ENCODE measurements at regions not wholly inside any gene's neighbourhood (a gene's known extent, or its start where the extent isn't known, plus 50 kb on each side); places are given as distances from the start of the nearest gene placed in this dataset.

GRCh38 chr4:138671606-138672084 is 343.9 kb upstream of the NOCT start:
- TF ChIP-seq, protein P1, sequence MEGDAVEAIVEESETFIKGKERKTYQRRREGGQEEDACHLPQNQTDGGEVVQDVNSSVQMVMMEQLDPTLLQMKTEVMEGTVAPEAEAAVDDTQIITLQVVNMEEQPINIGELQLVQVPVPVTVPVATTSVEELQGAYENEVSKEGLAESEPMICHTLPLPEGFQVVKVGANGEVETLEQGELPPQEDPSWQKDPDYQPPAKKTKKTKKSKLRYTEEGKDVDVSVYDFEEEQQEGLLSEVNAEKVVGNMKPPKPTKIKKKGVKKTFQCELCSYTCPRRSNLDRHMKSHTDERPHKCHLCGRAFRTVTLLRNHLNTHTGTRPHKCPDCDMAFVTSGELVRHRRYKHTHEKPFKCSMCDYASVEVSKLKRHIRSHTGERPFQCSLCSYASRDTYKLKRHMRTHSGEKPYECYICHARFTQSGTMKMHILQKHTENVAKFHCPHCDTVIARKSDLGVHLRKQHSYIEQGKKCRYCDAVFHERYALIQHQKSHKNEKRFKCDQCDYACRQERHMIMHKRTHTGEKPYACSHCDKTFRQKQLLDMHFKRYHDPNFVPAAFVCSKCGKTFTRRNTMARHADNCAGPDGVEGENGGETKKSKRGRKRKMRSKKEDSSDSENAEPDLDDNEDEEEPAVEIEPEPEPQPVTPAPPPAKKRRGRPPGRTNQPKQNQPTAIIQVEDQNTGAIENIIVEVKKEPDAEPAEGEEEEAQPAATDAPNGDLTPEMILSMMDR (optimal IDR thresholded peaks at IDR 0.05 in 1 of 3, IDR thresholded peaks at IDR 0.05 in 1 of 3, conservative IDR thresholded peaks at IDR 0.05 in 1 of 3; ENCODE audit: extremely low read depth in 1 of 3, insufficient read depth in 2 of 3, low read length in 3 of 3), result no peak
- TF ChIP-seq EZH2 (IDR thresholded peaks at IDR 0.05; ENCODE audit: low read length), result no peak
